Esophagus muscularis mucosa (tissue), 4 donors: ENCODE measurements at regions not wholly inside any gene's neighbourhood (a gene's known extent, or its start where the extent isn't known, plus 50 kb on each side); places are given as distances from the start of the nearest gene placed in this dataset.

Source experiments
- CTCF ChIP-seq, 3 experiments: fragments of 200-600 bp in 2 of 3; fragments of 450-650 bp in 1 of 3; sonication (generic) in 2 of 3; IDR thresholded peaks; one replicate each; pipeline ENCODE4 v1.5.1; 2017 to 2019; ENCODE audit warnings: antibody characterized with exemption in 3 of 3, mild to moderate bottlenecking in 2 of 3, moderate library complexity in 1 of 3
- EP300 ChIP-seq: sonication (generic); formaldehyde crosslinking; IDR thresholded peaks from one replicate; pipeline ENCODE4 v1.6.1; 2017; ENCODE audit warnings: antibody characterized with exemption
- POLR2A ChIP-seq: fragments of 450-650 bp; IDR thresholded peaks from one replicate; pipeline ENCODE4 v1.6.1; 2017; ENCODE audit warnings: antibody characterized with exemption, moderate library complexity, mild to moderate bottlenecking, low read depth
- POLR2AphosphoS5 ChIP-seq, 2 donors: sonication (generic); formaldehyde crosslinking; IDR thresholded peaks; one replicate each; pipeline ENCODE4 v1.6.1; 2017; ENCODE audit warnings: antibody characterized with exemption in 2 of 2

GRCh38 chr10:64376167-64376566 lies 855.0 kb downstream of the REEP3 start:
- TF ChIP-seq CTCF (IDR thresholded peaks at IDR 0.05) (no peak), EP300 (no peak), POLR2A (no peak), POLR2AphosphoS5 (IDR thresholded peaks at IDR 0.05) (no peak)
